HL-60 (cell line): ENCODE measurements at regions not wholly inside any gene's neighbourhood (a gene's known extent, or its start where the extent isn't known, plus 50 kb on each side); places are given as distances from the start of the nearest gene placed in this dataset.

Source experiments
- DNase-seq, 2 experiments: peaks; one replicate each; pipeline ENCODE4 v3.0.0-alpha.2; 2010 to 2020; ENCODE audit warnings: low read depth in 1 of 2, low spot score in 1 of 2
- H3K27ac ChIP-seq: fragments of 250-450 bp; sonication (Bioruptor Pico); replicated peaks from 2 replicates; pipeline ENCODE4 v1.5.1; 2020; ENCODE audit warnings: mild to moderate bottlenecking, moderate library complexity
- H3K27me3 ChIP-seq: fragments of 250-450 bp; sonication (Bioruptor Pico); 2 replicates; pipeline ENCODE4 v1.5.1; 2021; ENCODE audit warnings: mild to moderate bottlenecking, moderate library complexity; ENCODE audit not compliant: insufficient read depth, poor library complexity, severe bottlenecking
- H3K4me3 ChIP-seq: replicated peaks from 2 replicates; pipeline ENCODE4 v1.5.1; 2011; ENCODE audit warnings: mild to moderate bottlenecking, control low read depth, low read length; ENCODE audit not compliant: insufficient read depth
- GABPA ChIP-seq: IDR thresholded peaks from 2 replicates; pipeline ENCODE4 v1.6.1; 2012; ENCODE audit warnings: low read depth
- POLR2AphosphoS5 ChIP-seq: IDR thresholded peaks from 2 replicates; pipeline ENCODE4 v1.6.1; 2012; ENCODE audit warnings: low read depth
- REST ChIP-seq: IDR thresholded peaks from 2 replicates; pipeline ENCODE4 v1.6.1; 2012; ENCODE audit warnings: low read depth; ENCODE audit not compliant: insufficient replicate concordance
- SPI1 ChIP-seq: IDR thresholded peaks from 2 replicates; pipeline ENCODE4 v1.6.1; 2012; ENCODE audit warnings: low read depth, mild to moderate bottlenecking, borderline replicate concordance
- TF ChIP-seq, protein P1 (sequence below): IDR thresholded peaks from one replicate; pipeline ENCODE4 v1.5.1; 2011; ENCODE audit warnings: low read length, control low read depth, inconsistent platforms; ENCODE audit not compliant: insufficient read depth

DNA sequence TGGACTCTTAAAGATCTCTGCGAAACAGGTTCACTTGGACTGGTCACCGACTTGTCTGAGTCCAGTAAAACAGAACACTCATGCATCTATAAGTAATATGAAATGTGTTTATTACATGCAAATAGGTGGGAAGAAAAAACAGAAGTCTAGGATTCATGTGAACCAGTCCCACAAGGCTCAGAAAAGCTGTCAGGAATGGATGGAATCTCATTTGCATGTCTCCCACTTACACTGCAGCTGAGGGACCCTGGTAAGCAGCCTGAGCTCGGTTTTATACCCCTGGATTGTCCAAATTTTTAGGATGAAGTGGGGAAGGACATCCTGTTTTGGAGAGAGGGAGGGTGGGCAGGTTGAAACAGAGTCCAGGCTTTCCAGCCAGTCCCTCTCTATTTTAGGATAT is 1545.1 kb upstream of the PCDH20 start:
- H3K4me3 ChIP-seq: no peak overlapping the region
- TF ChIP-seq GABPA (no peak), SPI1 (no peak), POLR2AphosphoS5 (no peak), REST (no peak)
- TF ChIP-seq, protein P1, sequence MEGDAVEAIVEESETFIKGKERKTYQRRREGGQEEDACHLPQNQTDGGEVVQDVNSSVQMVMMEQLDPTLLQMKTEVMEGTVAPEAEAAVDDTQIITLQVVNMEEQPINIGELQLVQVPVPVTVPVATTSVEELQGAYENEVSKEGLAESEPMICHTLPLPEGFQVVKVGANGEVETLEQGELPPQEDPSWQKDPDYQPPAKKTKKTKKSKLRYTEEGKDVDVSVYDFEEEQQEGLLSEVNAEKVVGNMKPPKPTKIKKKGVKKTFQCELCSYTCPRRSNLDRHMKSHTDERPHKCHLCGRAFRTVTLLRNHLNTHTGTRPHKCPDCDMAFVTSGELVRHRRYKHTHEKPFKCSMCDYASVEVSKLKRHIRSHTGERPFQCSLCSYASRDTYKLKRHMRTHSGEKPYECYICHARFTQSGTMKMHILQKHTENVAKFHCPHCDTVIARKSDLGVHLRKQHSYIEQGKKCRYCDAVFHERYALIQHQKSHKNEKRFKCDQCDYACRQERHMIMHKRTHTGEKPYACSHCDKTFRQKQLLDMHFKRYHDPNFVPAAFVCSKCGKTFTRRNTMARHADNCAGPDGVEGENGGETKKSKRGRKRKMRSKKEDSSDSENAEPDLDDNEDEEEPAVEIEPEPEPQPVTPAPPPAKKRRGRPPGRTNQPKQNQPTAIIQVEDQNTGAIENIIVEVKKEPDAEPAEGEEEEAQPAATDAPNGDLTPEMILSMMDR: no peak
- H3K27ac ChIP-seq: no peak overlapping the region
- no peaks in the 10 kb centered on the region for H3K27me3 ChIP-seq
- no peak for DNase-seq

DNA sequence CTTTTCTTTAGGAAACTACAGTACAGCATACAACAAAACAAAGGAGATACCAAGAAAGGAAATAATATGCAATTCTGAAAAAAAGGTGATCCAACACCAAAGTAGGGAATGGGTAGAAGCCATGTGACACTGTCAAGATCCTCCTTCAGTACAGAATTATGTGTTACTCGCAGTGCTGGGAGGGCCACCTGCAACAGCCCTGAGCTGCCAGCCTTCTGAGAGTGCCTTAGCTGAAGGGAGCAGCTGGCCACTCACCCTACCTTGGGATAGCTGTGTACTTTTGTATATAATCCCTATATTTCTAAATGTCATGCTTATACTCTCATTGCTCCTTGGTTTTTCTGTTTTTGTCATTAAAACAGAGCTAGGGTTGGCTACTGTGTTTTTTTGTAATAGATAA is 1518.2 kb upstream of the PCDH20 start:
- no peak for TF ChIP-seq POLR2AphosphoS5
- TF ChIP-seq GABPA: no peak
- TF ChIP-seq, protein P1: no peak
- no peak for TF ChIP-seq SPI1
- TF ChIP-seq REST: no peak
- H3K27me3 ChIP-seq: no peaks in the 10 kb centered on the region
- H3K27ac ChIP-seq: no peak overlapping the region
- no peak for DNase-seq
- H3K4me3 ChIP-seq: no peak overlapping the region

DNA sequence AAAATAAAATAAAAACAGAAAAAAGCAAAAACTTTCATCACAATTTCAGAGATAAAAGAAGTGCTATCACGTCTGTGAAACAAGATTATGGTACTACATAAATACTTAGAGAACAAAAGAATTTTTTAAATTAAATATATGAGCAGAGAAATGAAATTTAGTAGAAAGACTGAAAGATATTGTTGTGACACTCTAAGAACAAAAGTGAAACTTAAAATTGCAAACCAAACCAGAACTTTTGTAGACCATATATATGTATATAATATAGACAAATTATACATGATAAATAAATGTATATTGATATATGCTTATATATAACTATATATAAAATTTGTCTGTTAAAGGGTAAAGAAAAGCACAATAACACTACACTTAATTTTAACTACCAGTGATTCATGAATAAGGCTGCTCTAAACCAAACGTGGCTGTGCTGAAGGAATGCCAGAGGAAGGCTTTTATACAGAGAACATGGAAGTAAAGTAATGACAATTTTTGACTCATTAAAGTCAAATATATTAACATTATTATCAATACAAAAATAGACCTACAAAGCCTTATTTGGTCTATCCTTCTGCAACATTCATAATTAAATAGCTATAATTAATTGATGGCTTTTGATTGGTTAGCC is 1516.7 kb upstream of the PCDH20 start:
- Histone ChIP-seq H3K27me3 (no peaks in the 10 kb centered on the region), H3K4me3 (no peak overlapping the region), H3K27ac (no peak overlapping the region)
- TF ChIP-seq POLR2AphosphoS5 (no peak), GABPA (no peak), REST (no peak), SPI1 (no peak)
- TF ChIP-seq, protein P1: no peak
- no peak for DNase-seq
